ENCODE measurements at regions not wholly inside any gene's neighbourhood (a gene's known extent, or its start where the extent isn't known, plus 50 kb on each side); places are given as distances from the start of the nearest gene placed in this dataset.

GRCh38 chr5:96117771-96118651 lies 156.4 kb upstream of the ELL2 start:
- TF ChIP-seq E2F6 (IDR thresholded peaks at IDR 0.05) = no peak
- no peak for TF ChIP-seq POLR2A (IDR thresholded peaks at IDR 0.05; ENCODE audit: control extremely low read depth in 1 of 2, low read depth in 2 of 2, low read length in 2 of 2)
- TF ChIP-seq CTCF (IDR thresholded peaks at IDR 0.05; ENCODE audit: control extremely low read depth in 1 of 3, insufficient read depth in 1 of 3, low read depth in 1 of 3, low read length in 3 of 3) = no peak
- no peak for TF ChIP-seq TAF1 (IDR thresholded peaks at IDR 0.05; ENCODE audit: low read depth, low read length)
- TF ChIP-seq TEAD4 (IDR thresholded peaks at IDR 0.05; ENCODE audit: low read depth, low read length) = no peak
- no peak for TF ChIP-seq SP1 (IDR thresholded peaks at IDR 0.05; ENCODE audit: low read depth, low read length)
- no peak for TF ChIP-seq EZH2 (IDR thresholded peaks at IDR 0.05; ENCODE audit: low read depth, low read length, severe bottlenecking)
- no peak for TF ChIP-seq USF2 (IDR thresholded peaks at IDR 0.05; ENCODE audit: low read length)
- TF ChIP-seq SIRT6 (IDR thresholded peaks at IDR 0.05; ENCODE audit: low read length) = no peak
- no peak for TF ChIP-seq RAD21 (IDR thresholded peaks at IDR 0.05 in 1 of 2, conservative IDR thresholded peaks at IDR 0.05 in 1 of 2; ENCODE audit: low read depth in 2 of 2, low read length in 2 of 2)
- no peak for TF ChIP-seq ZNF274 (IDR thresholded peaks at IDR 0.05; ENCODE audit: borderline replicate concordance, extremely low read depth, low read length)
- TF ChIP-seq ATF3 (IDR thresholded peaks at IDR 0.05; ENCODE audit: insufficient read depth, low read depth, low read length) = no peak
- TF ChIP-seq GABPA (IDR thresholded peaks at IDR 0.05; ENCODE audit: borderline replicate concordance, insufficient read depth, low read length) = no peak

All from H1 (cell line).